Esophagus muscularis mucosa (tissue), 4 donors: ENCODE measurements at regions not wholly inside any gene's neighbourhood (a gene's known extent, or its start where the extent isn't known, plus 50 kb on each side); places are given as distances from the start of the nearest gene placed in this dataset.

Source experiments
- DNase-seq: peaks from one replicate; pipeline ENCODE4 v3.0.0-alpha.2; 2017; ENCODE audit errors: extremely low spot score
- H3K27ac ChIP-seq, 4 donors: fragments of 200-600 bp; sonication (generic); replicated peaks in 1 of 4; 1 replicate in 3 of 4; 2 replicates in 1 of 4; pipeline ENCODE4 v1.5.1; 2016 to 2019; ENCODE audit warnings: mild to moderate bottlenecking in 1 of 4
- H3K27me3 ChIP-seq, 4 donors: fragments of 200-600 bp; sonication (generic); one replicate each; pipeline versions ENCODE4 v1.5.1 to v1.6.0; 2016 to 2019
- H3K36me3 ChIP-seq, 4 donors: fragments of 200-600 bp; sonication (generic); one replicate each; pipeline ENCODE4 v1.5.1; 2016 to 2019
- H3K4me1 ChIP-seq, 4 donors: fragments of 200-600 bp; sonication (generic); one replicate each; pipeline ENCODE4 v1.5.1; 2016 to 2019
- H3K4me3 ChIP-seq, 4 donors: fragments of 200-600 bp; sonication (generic); 1 replicate in 2 of 4; 2 replicates in 2 of 4; pipeline ENCODE4 v1.5.1; 2016 to 2019; ENCODE audit warnings: mild to moderate bottlenecking in 4 of 4, moderate library complexity in 1 of 4
- H3K9me3 ChIP-seq, 4 donors: fragments of 200-600 bp; sonication (generic); 1 replicate in 3 of 4; 2 replicates in 1 of 4; pipeline ENCODE4 v1.5.1; 2016 to 2019
- CTCF ChIP-seq, 3 experiments: fragments of 200-600 bp in 2 of 3; fragments of 450-650 bp in 1 of 3; sonication (generic) in 2 of 3; IDR thresholded peaks; one replicate each; pipeline ENCODE4 v1.5.1; 2017 to 2019; ENCODE audit warnings: antibody characterized with exemption in 3 of 3, mild to moderate bottlenecking in 2 of 3, moderate library complexity in 1 of 3
- EP300 ChIP-seq: sonication (generic); formaldehyde crosslinking; IDR thresholded peaks from one replicate; pipeline ENCODE4 v1.6.1; 2017; ENCODE audit warnings: antibody characterized with exemption
- POLR2A ChIP-seq: fragments of 450-650 bp; IDR thresholded peaks from one replicate; pipeline ENCODE4 v1.6.1; 2017; ENCODE audit warnings: antibody characterized with exemption, moderate library complexity, mild to moderate bottlenecking, low read depth
- POLR2AphosphoS5 ChIP-seq, 2 donors: sonication (generic); formaldehyde crosslinking; IDR thresholded peaks; one replicate each; pipeline ENCODE4 v1.6.1; 2017; ENCODE audit warnings: antibody characterized with exemption in 2 of 2
- WGBS: methylation state at CpG from one replicate; pipeline ENCODE4 v1.1.5; 2018; 5-methylcytosine and 5-hydroxymethylcytosine counted together
- intact Hi-C: fragments of 100-400 bp; cut with DNase I; formaldehyde crosslinking; loops from one replicate; pipeline ENCODE4 v1.15.1; 2023

DNA sequence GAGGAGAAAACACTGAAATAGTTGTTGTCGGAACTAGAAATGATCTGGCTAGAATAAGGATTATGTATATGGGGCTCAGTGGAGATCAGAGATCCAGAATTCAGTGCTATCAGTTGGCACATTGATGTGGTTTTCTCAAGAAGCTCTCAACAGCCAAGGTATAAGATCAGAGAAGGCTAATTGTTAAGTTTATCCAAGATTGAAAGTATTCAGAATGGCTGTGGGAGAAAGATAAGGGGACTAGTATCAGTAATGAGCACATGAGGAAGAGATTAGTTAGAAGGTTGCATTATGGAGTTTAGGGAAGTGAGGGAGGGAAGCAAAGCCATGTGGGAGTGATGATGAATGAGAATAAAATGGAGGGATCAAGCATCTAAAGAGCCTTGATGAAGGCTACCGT is 128.1 kb upstream of the MIS18BP1 start:
- intact Hi-C loops = no loop called here
- H3K36me3 ChIP-seq = no peaks in the 10 kb centered on the region
- no peak for DNase-seq
- H3K9me3 ChIP-seq = no peaks in the 10 kb centered on the region
- WGBS = 87% methylated on average over 2 of the region's 2 CpGs
- no peaks in the 10 kb centered on the region for H3K27me3 ChIP-seq
- H3K4me1 ChIP-seq = no peaks in the 10 kb centered on the region
- TF ChIP-seq POLR2AphosphoS5 (IDR thresholded peaks at IDR 0.05) = no peak
- TF ChIP-seq EP300 = no peak
- no peak for TF ChIP-seq POLR2A
- TF ChIP-seq CTCF (IDR thresholded peaks at IDR 0.05) = no peak
- H3K4me3 ChIP-seq = no peak overlapping the region
- H3K27ac ChIP-seq = no peak overlapping the region

DNA sequence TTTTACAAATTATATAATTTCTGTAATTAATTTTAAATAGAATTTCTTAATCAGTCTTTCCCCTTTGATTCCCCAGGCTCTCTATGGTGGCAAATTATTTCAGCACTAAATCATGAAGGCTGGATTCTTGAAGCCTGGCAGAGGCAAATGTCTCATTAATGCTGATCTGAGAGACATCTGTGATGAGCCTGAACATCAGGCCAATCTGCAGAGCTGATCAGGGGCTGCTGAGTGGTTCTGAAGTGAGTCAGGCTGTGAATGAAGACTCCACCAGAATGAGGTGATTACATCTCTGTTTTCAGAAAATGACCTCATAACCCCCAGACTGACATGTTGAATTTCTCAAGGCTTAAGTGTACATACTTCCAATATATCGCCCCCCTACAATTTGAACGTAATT is 124.2 kb upstream of the MIS18BP1 start:
- intact Hi-C loops = no loop called here
- H3K4me1 ChIP-seq = no peaks in the 10 kb centered on the region
- H3K4me3 ChIP-seq = no peak overlapping the region
- H3K36me3 ChIP-seq = no peaks in the 10 kb centered on the region
- WGBS = 90% methylated on average over 2 of the region's 2 CpGs
- TF ChIP-seq POLR2A (no peak), EP300 (no peak), CTCF (IDR thresholded peaks at IDR 0.05) (no peak), POLR2AphosphoS5 (IDR thresholded peaks at IDR 0.05) (no peak)
- H3K27ac ChIP-seq = no peak overlapping the region
- no peaks in the 10 kb centered on the region for H3K9me3 ChIP-seq
- H3K27me3 ChIP-seq = no peaks in the 10 kb centered on the region
- DNase-seq = no peak

- no peak for DNase-seq
- 96% methylated on average over 2 of the region's 2 CpGs for WGBS
- intact Hi-C loops = no loop called here
- no peaks in the 10 kb centered on the region for H3K4me1 ChIP-seq
- TF ChIP-seq EP300 = no peak
- no peak for TF ChIP-seq POLR2A
- no peak for TF ChIP-seq CTCF (IDR thresholded peaks at IDR 0.05)
- TF ChIP-seq POLR2AphosphoS5 (IDR thresholded peaks at IDR 0.05) = no peak
- H3K9me3 ChIP-seq = no peaks in the 10 kb centered on the region
- no peak overlapping the region for H3K4me3 ChIP-seq
- H3K36me3 ChIP-seq = no peaks in the 10 kb centered on the region
- no peaks in the 10 kb centered on the region for H3K27me3 ChIP-seq
- H3K27ac ChIP-seq = no peak overlapping the region
Measured at GRCh38 chr14:45373877-45374276, 120.9 kb upstream of the MIS18BP1 start.

GRCh38 chr14:45364565-45365156 is 111.7 kb upstream of the MIS18BP1 start:
- WGBS = 34% methylated on average over 4 of the region's 4 CpGs
- intact Hi-C loops = no loop called here
- H3K4me3 ChIP-seq = no peak overlapping the region

More at GRCh38 chr14:45364565-45365156, 111.7 kb upstream of the MIS18BP1 start:
- Histone ChIP-seq H3K36me3 (no peaks in the 10 kb centered on the region), H3K27me3 (no peaks in the 10 kb centered on the region), H3K4me1 (peaks cover 4 to 23% (median 14%) of the 10 kb centered on the region in 4 donors), H3K27ac (no peak overlapping the region), H3K9me3 (no peaks in the 10 kb centered on the region)
- DNase-seq = no peak
- TF ChIP-seq POLR2AphosphoS5 (IDR thresholded peaks at IDR 0.05) = no peak
- no peak for TF ChIP-seq EP300
- TF ChIP-seq CTCF (IDR thresholded peaks at IDR 0.05) = no peak
- TF ChIP-seq POLR2A = no peak
